HG03196 (cell line): ENCODE measurements at regions not wholly inside any gene's neighbourhood (a gene's known extent, or its start where the extent isn't known, plus 50 kb on each side); places are given as distances from the start of the nearest gene placed in this dataset.
"Not testable (repeated sequence)": the region's sequence is repeated elsewhere in the genome, so short reads cannot be mapped to it uniquely, and the experiment has no call there.

Source experiments
- ATAC-seq: cut with Tn5 transposase; IDR thresholded peaks from one replicate; pipeline ENCODE4 v1.9.1; 2021; ENCODE audit not compliant: unreplicated experiment

DNA sequence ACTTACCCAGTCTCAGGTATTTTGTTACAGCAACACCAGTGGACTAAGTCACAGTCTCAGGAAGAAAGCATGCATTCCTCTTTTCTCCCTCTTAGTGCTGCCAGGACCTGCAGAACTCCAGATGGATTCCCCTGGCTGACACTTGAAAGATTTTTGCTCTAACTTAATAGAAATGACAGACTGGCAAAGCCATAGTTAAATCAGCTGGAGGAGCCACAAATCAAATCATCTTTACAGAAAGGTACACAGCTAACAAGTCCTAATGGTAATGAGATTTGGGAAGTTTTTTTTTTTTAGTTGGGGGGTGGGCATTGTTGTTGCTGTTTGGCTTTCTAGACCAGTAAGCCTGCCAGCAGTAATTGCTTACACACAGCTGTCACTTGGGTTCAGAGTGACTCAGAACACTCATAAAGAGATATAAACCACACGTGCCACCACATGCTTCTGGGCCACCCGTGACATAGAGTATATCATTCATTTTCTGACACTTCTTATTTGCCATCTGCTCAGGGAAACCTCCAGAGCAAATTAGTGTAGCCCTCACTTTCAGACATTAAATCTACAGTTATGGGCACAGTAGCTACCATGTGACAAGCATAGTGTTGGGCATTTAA lies 72.4 kb downstream of the FH start:
- ATAC-seq, result no peak

DNA sequence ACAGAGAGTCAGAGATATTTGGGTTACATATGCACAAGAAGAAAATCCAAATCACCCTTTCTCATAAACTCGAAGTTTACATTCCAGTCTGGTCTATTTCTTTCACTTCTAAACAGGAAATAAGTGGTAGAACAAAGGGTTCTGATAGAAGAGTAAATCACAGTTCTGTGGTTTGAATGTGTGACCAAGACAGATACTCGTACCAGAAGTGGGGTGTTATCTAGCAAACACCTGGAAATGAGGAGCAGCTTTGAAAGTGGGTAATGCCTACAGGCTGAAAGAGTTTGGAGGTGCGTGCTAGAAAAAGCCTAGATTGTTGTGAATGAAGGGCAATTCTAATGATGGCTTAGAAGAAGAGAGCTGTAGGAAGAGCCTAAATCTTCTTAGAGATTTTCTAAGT lies 74.7 kb downstream of the FH start:
- ATAC-seq, result no peak

DNA sequence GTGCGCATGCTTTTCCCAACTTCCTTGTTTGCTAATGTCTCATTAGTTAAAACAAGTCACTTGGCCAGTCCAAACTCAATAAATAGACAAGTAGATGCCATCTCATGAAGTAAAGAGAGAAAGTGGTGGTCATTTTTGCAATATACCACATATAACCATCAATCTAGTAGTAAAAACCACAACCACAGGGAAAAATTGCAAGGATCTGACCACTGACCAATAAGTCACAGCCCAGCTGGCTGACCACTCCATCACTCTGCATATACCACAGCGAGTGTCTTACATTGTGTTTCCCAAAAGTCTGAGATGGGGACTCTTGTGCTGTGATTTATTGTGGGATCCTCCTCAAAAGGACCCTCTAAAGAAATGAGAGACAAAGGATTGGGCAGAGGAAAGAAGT lies 76.0 kb downstream of the FH start:
- no peak for ATAC-seq

DNA sequence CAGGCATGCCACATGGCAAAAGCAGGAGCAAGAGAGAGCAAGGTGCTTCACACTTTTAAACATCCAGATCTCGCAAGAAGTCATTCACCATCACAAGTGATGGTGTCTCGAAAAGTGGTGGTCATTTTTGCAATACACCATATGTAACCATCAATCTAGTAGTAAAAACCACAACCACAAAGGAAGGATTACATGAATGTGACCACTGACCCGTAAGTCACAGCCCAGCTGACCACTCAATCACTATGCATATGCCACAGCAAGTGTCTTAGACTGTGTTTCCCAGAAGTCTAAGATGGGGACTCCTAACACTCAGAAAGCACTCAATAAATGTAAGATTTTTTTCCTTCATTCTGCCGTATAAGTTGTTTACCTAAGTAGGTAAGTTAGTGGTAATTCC lies 76.9 kb downstream of the FH start:
- no peak for ATAC-seq

DNA sequence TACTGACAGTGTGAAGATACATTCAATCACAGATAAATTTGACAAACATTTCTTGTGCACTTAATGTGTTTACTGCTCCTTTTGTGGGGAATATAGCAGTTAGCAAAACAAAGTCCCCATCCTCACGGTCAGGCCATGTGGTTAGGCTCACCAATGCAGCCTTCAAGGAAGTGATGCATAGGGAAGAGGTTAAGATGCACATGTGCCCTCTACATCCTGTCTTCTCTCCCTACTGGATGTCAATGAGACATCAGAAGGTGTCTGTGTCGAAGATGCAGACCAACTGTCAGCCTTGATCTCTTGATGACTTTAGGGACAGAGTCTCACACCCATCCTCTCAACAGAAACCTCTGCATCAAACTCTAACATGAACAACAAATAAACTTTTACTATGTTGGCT lies 78.7 kb downstream of the FH start:
- no peak for ATAC-seq

DNA sequence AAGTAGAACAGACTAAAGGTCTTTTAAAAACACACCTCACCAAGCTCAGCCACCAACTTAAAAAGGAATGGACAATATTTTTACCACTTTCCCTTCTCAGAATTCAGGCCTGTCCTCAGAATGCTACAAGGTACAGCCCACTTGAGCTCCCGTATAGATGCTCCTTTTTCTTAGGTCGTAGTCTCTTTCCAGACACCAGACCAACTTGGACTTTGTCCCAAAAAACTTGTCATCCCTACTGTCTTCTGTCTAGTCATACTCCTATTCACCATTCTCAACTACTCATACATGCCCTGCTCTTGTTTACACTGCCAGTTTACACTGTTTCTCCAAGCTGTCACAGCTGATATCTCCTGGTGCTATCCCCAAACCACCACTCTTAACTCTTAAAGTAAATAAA lies 80.9 kb downstream of the FH start:
- ATAC-seq, result not testable (repeated sequence)

DNA sequence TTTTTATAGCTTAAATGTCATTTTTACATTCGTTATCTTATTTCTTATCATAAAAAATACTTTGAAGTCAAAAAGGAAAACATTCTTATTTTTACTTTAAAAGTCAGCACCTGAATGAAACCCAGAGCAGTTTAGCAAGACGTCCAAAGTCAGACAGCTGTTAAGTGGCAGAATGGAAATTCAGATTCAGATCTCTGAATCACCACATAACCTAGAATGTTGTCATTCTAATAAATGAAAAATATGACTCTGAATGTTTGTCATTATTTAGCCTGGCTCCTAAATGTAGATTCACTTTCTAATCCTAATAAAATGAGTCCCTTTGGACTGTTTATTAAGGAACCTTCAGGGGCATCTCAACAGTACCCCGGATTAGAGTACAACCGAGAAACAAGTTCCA lies 75.2 kb upstream of the RGS7 start:
- no peak for ATAC-seq

DNA sequence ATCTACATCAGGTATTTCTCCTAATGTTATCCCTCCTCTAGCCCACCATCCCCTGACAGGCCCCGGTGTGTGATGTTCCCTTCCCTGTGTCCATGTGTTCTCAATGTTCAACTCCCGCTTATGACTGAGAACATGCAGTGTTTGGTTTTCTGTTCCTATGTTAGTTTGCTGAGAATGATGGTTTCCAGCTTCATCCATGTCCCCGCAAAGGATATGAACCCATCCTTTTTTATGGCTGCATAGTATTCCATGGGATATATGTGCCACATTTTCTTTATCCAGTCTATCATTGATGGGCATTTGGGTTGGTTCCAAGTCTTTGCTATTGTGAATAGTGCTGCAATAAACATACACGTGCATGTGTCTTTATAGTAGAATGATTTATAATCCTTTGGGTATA lies 68.1 kb upstream of the RGS7 start:
- ATAC-seq, result not testable (repeated sequence)

DNA sequence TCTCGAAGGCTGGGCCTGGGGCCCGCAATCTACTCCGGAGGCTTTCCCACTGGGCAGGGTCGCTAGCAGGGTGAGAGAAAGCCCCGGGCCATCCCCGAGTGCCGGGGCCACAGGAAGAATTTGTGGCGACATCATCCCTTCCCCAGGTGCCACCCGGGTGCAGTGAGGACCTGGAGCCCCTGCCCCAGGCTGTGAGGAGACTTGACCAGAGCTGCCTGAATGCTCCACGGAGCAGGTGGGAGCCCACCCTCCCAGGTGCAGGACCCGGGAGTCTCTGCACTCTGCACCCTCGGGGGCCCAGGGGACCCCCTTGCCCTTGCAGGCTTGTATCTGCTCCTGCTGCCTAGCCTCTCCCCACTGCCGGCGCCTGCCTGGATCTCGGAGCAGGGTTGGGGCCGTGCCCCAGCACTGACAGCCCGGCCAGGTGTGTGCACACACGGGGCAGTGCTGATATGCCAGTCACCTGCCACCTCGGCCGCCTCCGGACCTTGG lies 67.5 kb upstream of the RGS7 start:
- ATAC-seq, result peak; percentile 13

DNA sequence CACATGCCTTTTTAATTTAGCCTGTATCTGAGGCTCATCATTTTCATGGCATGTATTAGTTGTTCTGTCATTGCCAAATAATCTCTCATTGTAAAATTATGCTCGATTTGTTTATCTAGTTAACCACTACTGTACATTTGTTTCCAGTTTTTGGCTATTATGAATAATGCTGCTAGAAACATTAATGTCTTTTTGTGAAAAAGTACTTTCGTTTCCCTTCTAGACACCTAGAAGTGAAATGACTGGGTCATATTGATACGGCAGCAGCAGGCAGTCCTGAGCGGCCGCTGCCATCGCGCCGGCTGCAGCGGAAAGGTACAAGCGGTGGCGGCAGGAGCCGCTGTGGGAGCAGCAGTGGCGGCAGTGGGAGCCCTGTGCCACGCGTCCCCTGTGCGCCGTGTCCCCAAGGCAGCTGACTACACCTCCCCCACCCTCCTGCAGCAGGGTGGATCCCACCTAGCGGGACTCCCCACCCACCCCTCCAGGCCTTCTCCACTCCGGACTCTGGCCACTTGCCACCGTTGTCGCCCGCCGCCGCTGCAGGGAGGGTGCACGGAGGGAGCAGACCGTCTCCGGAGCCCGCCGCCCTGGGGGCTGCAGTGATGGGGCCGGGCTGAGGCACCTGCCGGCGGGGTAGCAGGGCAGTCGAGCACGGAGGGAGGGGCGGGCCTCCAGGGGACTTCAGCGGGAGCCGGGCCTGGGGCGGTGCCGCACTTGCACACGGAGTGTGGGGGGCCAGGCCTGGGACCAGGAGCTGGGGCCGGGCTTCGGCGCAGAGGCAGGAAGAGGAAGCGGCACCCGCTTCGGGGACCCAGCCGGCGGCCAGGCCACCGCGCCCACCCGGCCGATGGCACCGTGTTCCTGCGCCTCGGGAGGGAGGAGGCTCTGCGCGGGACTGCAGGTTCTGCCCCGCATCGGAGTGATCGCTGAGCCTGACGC lies 66.8 kb upstream of the RGS7 start:
- ATAC-seq, result peak; percentile 84

DNA sequence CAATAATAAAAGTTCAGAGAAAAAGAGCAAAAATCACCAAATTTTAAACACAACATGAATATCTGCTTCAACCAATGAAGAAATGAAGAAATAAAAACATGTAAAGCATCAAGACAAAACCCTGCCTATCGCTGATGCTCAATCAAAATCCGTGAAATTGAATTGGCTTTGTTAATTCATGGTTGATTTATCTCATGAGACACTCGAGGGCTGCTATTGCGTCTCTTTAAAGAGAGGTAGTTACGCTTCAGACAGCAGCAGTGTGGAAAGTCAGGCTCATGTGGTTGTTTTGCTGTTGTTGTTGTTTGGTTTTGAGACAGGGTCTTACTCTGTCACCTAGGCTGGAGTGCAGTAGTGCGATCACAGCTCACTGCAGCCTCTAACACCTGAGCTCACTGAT lies 65.5 kb upstream of the RGS7 start:
- ATAC-seq, result no peak

DNA sequence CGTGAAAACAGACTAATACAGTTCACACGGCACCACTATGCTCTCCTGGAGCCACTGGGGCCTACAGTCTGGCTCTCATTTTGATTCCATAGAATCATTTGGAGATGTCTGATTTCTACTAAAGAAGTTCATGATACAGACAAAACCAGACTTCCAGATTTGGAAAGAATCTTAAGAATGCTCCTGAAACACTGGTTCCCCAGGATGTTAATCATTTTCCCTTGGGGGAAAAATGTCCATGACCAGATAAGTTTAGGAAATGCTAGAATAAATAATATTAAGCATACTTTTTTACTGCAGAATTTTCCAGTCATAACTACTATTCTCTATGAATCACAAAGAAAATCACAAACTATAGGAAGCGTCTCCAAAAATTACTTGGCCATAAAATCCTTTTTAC lies 63.0 kb upstream of the RGS7 start:
- ATAC-seq, result no peak

DNA sequence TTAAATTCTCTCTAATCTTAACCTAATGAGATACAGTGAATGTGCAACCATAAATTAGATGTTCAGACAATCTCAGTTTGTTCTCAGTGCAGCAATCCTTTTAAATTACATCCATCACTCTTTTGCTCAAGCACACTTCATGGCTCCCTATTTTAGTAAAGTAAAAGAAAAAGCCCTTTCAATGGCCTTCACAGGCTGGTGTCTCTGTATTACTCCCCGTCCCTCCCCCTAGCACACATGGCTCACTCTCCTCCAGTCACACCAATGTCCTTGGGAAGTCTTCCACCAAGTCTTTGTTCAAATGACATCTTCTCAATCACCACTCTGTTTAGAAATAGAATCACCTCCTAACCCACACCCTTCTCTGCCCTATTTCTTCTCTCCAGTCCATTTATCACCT lies 60.3 kb upstream of the RGS7 start:
- ATAC-seq, result no peak

DNA sequence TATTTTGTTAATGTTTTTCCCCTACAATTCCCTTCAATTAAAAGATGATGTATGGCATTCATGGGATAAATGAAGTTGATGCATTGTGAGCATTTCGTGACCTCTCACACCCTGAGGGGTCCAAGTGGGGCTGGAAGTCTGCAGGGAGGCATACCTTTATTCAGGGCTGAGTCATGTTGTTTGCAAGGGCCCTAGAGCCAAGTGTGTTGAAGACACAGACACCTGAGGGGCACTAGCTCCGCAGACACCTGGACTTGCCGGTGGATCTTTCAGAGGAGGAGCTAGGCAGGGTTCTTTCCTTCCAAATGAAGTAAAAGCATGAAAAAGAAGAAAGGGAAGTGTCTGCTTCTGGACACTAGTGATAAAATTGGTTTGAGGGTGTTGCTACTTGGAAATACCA lies 57.0 kb upstream of the RGS7 start:
- no peak for ATAC-seq

DNA sequence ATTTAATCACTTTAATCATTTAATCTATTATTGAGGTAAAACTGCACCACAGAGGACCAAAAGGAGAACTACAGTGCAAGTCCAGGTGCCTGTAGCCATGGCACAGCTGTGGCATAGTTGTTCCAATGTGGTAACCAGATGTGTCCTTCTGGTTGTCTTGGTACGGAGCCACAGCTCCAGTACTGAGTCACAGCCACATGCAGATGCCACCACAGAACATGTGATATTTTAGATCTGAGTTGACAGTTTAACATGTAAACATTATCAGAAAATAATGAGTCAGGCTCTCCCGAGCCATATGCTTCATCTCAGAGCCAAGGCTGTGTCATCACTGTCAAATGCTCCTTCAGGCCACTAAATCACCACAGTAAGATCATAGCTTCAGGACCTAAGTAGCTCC lies 56.4 kb upstream of the RGS7 start:
- ATAC-seq, result no peak

DNA sequence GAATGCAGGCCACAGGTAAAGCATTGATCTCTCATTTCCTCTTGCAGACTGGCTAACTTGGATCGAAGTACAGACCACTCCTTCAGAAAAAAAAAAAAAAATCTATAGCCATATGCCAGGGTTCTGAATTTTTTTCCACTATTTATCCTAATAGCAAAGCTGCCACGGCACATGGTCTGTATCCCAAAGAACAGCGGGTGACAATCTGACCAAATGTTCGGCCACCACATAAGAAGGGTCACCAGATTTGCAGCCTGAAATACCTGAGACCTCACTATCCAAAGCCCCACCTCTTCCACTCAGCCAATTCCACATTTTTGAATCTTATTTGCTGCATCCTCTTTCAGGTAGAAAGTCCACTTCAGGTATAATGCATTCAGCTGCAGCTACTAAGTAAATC lies 55.6 kb upstream of the RGS7 start:
- ATAC-seq, result no peak

DNA sequence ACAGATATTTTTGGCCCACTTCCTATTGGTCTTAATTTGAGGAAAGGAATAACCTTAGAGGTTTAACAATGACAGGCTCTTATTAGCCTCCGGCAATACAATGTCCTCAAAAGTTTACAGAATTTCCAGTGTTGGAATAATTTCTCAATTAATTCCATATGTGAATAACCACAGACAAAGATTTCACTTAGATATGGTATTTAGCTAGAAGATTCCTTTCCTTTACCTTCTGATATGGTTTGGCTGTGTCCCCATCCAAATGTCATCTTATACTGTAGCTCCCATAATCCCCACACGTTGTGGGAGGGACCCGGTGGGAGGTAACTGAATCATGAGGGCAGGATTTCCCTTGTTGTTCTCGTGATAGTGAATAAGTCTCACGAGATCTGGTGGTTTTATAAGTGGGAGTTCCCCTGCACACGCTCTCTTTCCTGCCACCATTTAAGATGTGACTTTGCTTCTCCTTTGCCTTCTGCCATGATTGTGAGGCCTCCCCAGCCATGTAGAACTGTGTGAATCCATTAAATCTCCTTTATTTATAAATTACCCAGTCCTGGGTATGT lies 54.9 kb upstream of the RGS7 start:
- no peak for ATAC-seq

DNA sequence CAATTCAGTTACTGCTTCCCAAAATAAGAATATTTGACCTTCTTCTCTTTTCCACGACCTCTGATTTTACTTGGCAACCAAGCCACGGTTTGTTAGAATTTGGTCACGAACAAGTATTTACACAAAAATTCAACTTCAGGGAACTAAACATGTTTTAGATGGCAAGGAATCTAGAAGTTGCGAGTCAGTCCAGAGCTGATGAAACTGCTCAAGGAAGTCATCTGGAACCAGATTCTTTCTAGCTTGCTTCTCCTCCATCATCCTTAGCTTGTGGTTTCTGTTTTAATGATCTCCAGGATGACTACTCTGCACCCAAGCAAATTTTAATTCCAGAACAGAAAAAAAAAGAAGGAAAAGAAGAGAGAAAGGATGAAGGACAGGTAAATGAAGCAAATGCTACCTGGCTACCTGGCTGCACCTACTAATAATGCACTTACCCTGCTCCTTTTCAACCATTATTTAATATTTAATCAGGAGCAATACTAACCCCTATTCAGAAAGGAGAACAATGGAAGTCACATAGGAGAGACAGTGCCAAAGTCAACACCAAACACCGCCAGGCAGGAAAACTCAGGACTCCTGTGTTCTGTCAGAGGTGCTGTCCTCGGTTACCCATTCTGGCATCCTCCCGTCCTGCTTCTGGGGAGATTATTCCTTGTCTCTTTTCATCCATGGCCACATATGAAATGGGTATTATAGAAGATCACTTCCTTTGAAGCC lies 54.2 kb upstream of the RGS7 start:
- ATAC-seq, result no peak

DNA sequence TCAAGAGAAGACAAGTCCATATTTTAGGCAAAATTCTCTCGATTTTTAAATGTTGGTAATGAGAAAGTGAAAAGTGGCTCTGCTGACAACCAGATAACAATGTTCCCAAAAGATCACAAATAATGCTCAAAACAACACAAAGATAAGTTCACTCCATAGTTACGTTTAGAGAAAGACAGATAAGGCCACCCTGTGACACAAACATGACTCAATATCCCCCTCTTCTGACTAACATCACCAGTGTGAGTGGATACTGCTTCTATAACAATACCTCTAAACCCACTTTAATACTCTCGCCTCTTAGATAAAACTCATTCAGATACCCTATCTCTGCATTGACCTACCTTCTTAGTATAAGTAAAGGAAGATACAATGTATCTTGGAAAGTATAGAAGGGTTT lies 51.2 kb upstream of the RGS7 start:
- ATAC-seq, result no peak
